AG09309 (cell line): ENCODE measurements at regions not wholly inside any gene's neighbourhood (a gene's known extent, or its start where the extent isn't known, plus 50 kb on each side); places are given as distances from the start of the nearest gene placed in this dataset.

Source experiments
- DNase-seq: peaks from one replicate; pipeline ENCODE4 v3.0.0-alpha.2; 2010; ENCODE audit warnings: low read depth
- H3K4me3 ChIP-seq: 2 replicates; pipeline ENCODE4 v1.5.1; 2011; ENCODE audit warnings: mild to moderate bottlenecking, low read depth, low read length, moderate library complexity; ENCODE audit not compliant: control insufficient read depth
- TF ChIP-seq, protein P1 (sequence below): IDR thresholded peaks from 2 replicates; pipeline ENCODE4 v1.5.1; 2011; ENCODE audit warnings: mild to moderate bottlenecking, low read depth, low read length, inconsistent platforms; ENCODE audit not compliant: insufficient read depth, control insufficient read depth; ENCODE audit errors: missing control alignments

- no peak for DNase-seq
- H3K4me3 ChIP-seq, result no peak overlapping the region
- TF ChIP-seq, protein P1, sequence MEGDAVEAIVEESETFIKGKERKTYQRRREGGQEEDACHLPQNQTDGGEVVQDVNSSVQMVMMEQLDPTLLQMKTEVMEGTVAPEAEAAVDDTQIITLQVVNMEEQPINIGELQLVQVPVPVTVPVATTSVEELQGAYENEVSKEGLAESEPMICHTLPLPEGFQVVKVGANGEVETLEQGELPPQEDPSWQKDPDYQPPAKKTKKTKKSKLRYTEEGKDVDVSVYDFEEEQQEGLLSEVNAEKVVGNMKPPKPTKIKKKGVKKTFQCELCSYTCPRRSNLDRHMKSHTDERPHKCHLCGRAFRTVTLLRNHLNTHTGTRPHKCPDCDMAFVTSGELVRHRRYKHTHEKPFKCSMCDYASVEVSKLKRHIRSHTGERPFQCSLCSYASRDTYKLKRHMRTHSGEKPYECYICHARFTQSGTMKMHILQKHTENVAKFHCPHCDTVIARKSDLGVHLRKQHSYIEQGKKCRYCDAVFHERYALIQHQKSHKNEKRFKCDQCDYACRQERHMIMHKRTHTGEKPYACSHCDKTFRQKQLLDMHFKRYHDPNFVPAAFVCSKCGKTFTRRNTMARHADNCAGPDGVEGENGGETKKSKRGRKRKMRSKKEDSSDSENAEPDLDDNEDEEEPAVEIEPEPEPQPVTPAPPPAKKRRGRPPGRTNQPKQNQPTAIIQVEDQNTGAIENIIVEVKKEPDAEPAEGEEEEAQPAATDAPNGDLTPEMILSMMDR, result no peak
Measured at GRCh38 chr13:39803156-39803555, 147.7 kb downstream of the COG6 start.

DNA sequence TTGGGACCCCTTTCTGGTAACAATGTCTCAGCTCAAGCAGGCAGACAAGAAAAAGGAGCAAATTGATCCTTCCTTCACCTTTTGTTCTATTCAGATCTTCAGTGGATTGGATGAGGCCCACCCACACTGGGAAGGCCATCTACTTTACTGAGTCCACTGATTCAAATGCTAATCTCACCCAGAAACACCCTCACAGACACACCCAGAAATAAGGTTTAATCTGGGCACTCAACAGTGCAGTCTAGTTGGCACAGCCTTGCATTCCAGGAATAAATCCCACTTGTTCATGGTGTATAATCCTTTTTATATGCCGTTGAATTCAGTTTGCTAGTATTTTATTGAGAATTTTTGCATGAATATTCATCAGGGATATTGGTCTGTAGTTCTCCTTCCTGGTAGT, 148.4 kb downstream of the COG6 start:
- DNase-seq, result no peak
- TF ChIP-seq, protein P1, result no peak
- H3K4me3 ChIP-seq, result no peak overlapping the region

DNA sequence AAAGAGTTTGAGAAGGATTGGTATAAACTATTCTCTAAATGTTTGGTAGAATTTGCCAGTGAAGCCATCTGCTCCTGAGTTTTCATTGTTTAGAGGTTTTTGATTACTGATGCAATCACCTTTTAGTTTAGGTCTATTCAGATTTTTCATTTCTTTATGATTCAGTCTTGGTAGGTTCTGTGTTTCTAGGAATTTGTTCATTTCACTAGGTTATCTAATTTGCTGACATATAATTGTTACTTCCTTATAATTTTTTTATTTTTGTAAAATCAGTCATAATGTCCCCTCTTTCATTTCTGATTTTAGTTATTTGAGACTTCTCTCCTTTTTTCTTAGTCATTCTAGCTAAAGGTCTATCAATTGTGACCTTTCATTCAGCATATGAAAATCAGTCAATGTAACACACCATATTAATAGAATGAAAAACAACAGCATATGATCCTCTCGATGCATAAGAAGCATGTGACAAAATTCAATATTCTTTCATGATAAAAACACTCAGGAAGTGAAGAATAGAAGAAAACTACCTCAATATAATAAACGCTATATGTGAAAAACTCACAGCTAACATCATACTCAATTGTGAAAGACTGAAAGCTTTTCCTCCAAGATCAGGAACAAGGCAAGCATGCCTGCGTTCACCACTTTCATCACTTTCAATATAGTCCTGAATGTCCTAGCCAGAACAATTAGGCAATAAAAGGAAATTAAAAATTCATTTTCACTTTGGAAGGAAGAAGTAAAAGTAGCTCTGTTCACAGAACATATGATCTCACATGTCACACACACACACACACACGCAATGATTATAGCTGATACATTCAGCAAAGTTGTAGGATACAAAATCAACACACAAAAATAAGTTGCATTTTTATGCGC, 149.1 kb downstream of the COG6 start:
- TF ChIP-seq, protein P1, result no peak

GRCh38 chr13:39809466-39809865, 154.0 kb downstream of the COG6 start:
- H3K4me3 ChIP-seq, result no peak overlapping the region
- TF ChIP-seq, protein P1, result no peak
- no peak for DNase-seq

More for the DNA sequence above, 149.1 kb downstream of the COG6 start:
- no peak for DNase-seq
- H3K4me3 ChIP-seq, result no peak overlapping the region

DNA sequence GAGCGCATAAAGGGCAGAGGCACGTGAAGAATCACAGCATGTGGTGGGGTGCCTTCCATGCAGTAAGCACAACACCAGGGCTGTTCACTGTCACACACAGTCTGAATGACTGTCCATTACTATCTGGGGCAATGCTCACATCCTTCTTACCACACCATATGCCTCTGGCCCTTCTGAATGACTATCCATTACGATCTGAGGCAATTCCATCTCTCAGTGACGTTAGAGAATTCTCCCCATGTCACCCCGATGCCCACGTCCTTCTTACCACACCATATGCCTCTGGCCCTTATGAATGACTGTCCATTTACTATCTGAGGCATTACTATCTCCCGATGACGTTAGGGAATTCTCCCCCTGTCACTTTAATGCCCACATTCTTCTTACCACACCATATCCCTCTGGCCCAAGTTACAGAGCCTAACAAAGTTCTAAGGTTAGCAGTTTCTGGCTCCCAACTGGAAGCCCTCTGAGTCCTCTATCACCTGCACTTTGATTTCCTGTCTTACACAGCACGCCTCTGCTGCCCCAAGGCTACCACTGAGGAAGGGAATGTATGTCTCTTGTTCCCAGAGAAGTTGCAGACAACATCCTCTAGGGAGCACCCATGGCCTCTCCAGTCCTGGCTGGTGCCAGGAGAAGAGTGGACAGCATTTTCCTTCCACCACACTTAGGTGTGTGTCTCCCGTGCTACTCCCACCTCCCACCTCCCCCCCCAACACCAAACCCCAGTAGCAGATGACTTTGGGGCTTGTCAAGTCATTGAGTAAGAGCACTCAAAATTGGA, 154.8 kb downstream of the COG6 start:
- TF ChIP-seq, protein P1, result peak; percentile 11
- no peak for DNase-seq
- no peak overlapping the region for H3K4me3 ChIP-seq

DNA sequence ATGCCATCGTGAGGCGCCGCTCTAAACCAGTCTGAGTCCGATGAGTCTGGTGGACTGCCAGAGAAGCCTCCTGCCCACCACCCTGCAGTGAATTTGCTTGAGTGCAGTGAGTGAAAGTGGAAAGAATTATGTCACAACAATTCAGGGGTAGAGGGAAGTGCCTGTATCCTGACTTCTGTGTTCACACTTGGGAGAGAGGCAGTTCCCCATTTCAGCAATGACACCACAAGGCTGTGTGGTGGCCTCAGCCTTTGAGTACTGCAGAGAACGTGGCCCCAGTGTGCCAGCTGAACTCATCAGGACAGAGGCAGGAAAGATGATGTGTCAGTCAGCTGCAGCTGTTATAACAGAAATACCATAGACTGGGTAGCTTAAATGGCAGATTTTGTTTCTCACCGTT, 155.6 kb downstream of the COG6 start:
- H3K4me3 ChIP-seq, result no peak overlapping the region
- TF ChIP-seq, protein P1, result no peak
- no peak for DNase-seq
